GM12878 (cell line): ENCODE measurements at regions not wholly inside any gene's neighbourhood (a gene's known extent, or its start where the extent isn't known, plus 50 kb on each side); places are given as distances from the start of the nearest gene placed in this dataset.

ENCODE experiments used
- ATAC-seq: fragments of 200-7000 bp; cut with Tn5 transposase; 3 replicates; pipeline ENCODE4 v1.9.1; 2020; ENCODE audit warnings: mild to moderate bottlenecking, moderate library complexity
- BruUV-seq: library from RNA; stranded (reverse); fragments of 400-500 nt; replicated peaks from 2 replicates; lab custom pipeline; 2021; lab: Mats Ljungman, UMichigan
- CTCF ChIA-PET: fragments of 300-600 bp; sonication (Branson Sonifier 250); formaldehyde crosslinking; extraction: SDS; loops from one replicate; lab custom pipeline; 2021; ENCODE audit warnings: inconsistent platforms; lab: Yijun Ruan, JAX
- POLR2A ChIA-PET: fragments of 350-600 bp; formaldehyde crosslinking; extraction: SDS; loops from one replicate; lab custom pipeline; 2021; ENCODE audit warnings: inconsistent platforms; lab: Charles Lee
- RAD21 ChIA-PET: fragments of 300-600 bp; sonication (Branson Sonifier 250); formaldehyde crosslinking; loops from one replicate; lab custom pipeline; 2023; ENCODE audit warnings: antibody characterized with exemption; ENCODE audit not compliant: unreplicated experiment; lab: Charles Lee
- SMC1A ChIA-PET: fragments of 300-600 bp; sonication (Branson Sonifier 250); formaldehyde crosslinking; loops from one replicate; lab custom pipeline; 2023; ENCODE audit not compliant: unreplicated experiment, uncharacterized antibody; lab: Charles Lee
- DNase-seq: peaks from one replicate; pipeline ENCODE4 v3.0.0-alpha.2; 2011; ENCODE audit warnings: low read depth, low spot score
- FAIRE-seq: peaks from 3 replicates; lab custom pipeline; 2011; peaks lifted over from hg19 to GRCh38; lab: Jason Lieb, UNC
- H2AFZ ChIP-seq: 2 replicates; pipeline ENCODE4 v1.6.0; 2011; ENCODE audit warnings: low read depth, low read length, control low read depth; ENCODE audit not compliant: control insufficient read depth
- H3K27ac ChIP-seq: 2 replicates; pipeline ENCODE4 v1.5.1; 2011; ENCODE audit warnings: control low read depth; ENCODE audit not compliant: control insufficient read depth, insufficient read depth
- H3K27me3 ChIP-seq, 2 experiments: replicated peaks in 1 of 2; 2 replicates each; pipeline versions ENCODE4 v1.6.0 to v1.6.1; 2011; ENCODE audit warnings: low read length in 1 of 2; ENCODE audit not compliant: control insufficient read depth in 2 of 2, insufficient read depth in 2 of 2
- H3K36me3 ChIP-seq, 2 experiments: 2 replicates each; pipeline ENCODE4 v1.5.1; 2011; ENCODE audit warnings: low read length in 1 of 2; ENCODE audit not compliant: control insufficient read depth in 2 of 2, insufficient read depth in 2 of 2
- H3K4me1 ChIP-seq: 2 replicates; pipeline ENCODE4 v1.6.1; 2011; ENCODE audit warnings: mild to moderate bottlenecking, low read length, moderate library complexity, mixed read lengths; ENCODE audit not compliant: control insufficient read depth, insufficient read depth
- H3K4me2 ChIP-seq: 2 replicates; pipeline ENCODE4 v1.6.0; 2011; ENCODE audit warnings: control low read depth; ENCODE audit not compliant: control insufficient read depth, insufficient read depth
- H3K4me3 ChIP-seq: fragments of 200-600 bp; sonication (generic); 2 replicates; pipeline ENCODE4 v1.5.1; 2016
- H3K79me2 ChIP-seq: 2 replicates; pipeline ENCODE4 v1.6.0; 2011; ENCODE audit warnings: low read length; ENCODE audit not compliant: control insufficient read depth, insufficient read depth
- H3K9ac ChIP-seq: 2 replicates; pipeline ENCODE4 v1.8.0; 2011; ENCODE audit warnings: low read length, control low read depth, mixed read lengths; ENCODE audit not compliant: control insufficient read depth, insufficient read depth
- H3K9me3 ChIP-seq: replicated peaks from 3 replicates; pipeline ENCODE4 v1.5.1; 2011; ENCODE audit warnings: mild to moderate bottlenecking, low read length; ENCODE audit not compliant: control insufficient read depth, insufficient read depth
- H4K20me1 ChIP-seq: 2 replicates; pipeline ENCODE4 v1.6.0; 2011; ENCODE audit not compliant: control insufficient read depth, insufficient read depth
- BMI1 ChIP-seq: fragments of 450-650 bp; IDR thresholded peaks from 2 replicates; pipeline ENCODE4 v1.6.1; 2016; ENCODE audit warnings: mild to moderate bottlenecking, moderate library complexity, borderline replicate concordance
- ESRRA ChIP-seq: IDR thresholded peaks from 2 replicates; pipeline ENCODE4 v1.6.1; 2012; ENCODE audit warnings: mild to moderate bottlenecking, low read length, improper control_type of control experiment
- GATAD2B ChIP-seq: fragments of 450-650 bp; conservative IDR thresholded peaks from 2 replicates; pipeline ENCODE4 v1.6.1; 2017; ENCODE audit warnings: low read depth, mild to moderate bottlenecking, moderate library complexity
- IRF4 ChIP-seq: IDR thresholded peaks from 2 replicates; pipeline ENCODE4 v1.6.1; 2011; ENCODE audit warnings: low read depth, low read length
- KAT2A ChIP-seq: conservative IDR thresholded peaks from 2 replicates; pipeline ENCODE4 v1.6.1; 2011; ENCODE audit warnings: low read depth, low read length; ENCODE audit not compliant: control insufficient read depth
- MEF2B ChIP-seq: fragments of 450-650 bp; IDR thresholded peaks from 2 replicates; pipeline ENCODE4 v1.6.1; 2018; ENCODE audit warnings: mild to moderate bottlenecking, moderate library complexity; ENCODE audit not compliant: partially characterized antibody, poor library complexity, severe bottlenecking
- NFYA ChIP-seq: IDR thresholded peaks from 2 replicates; pipeline ENCODE4 v1.6.1; 2011; ENCODE audit warnings: low read depth, mild to moderate bottlenecking, low read length, improper control_type of control experiment, borderline replicate concordance
- NFYB ChIP-seq: IDR thresholded peaks from 2 replicates; pipeline ENCODE4 v1.6.1; 2011; ENCODE audit warnings: low read depth, mild to moderate bottlenecking, low read length, improper control_type of control experiment, moderate library complexity; ENCODE audit not compliant: insufficient read depth
- PAX5 ChIP-seq: IDR thresholded peaks from 2 replicates; pipeline ENCODE4 v1.6.1; 2011; ENCODE audit warnings: low read depth, low read length, borderline replicate concordance
- POLR2A ChIP-seq: IDR thresholded peaks from 2 replicates; pipeline ENCODE4 v1.6.1; 2011; ENCODE audit warnings: low read depth, mild to moderate bottlenecking, low read length
- RAD51 ChIP-seq: fragments of 450-650 bp; IDR thresholded peaks from 2 replicates; pipeline ENCODE4 v1.6.1; 2016; ENCODE audit warnings: moderate library complexity, mild to moderate bottlenecking, inconsistent platforms
- RBBP5 ChIP-seq: fragments of 200-600 bp; sonication (generic); conservative IDR thresholded peaks from 2 replicates; pipeline ENCODE4 v1.6.1; 2016
- SIN3A ChIP-seq: IDR thresholded peaks from 2 replicates; pipeline ENCODE4 v1.6.1; 2012; ENCODE audit warnings: low read depth, low read length, improper control_type of control experiment
- SUZ12 ChIP-seq: fragments of 200-600 bp; sonication (generic); IDR thresholded peaks from one replicate; pipeline ENCODE4 v1.6.1; 2018; ENCODE audit warnings: antibody characterized with exemption, mild to moderate bottlenecking; ENCODE audit not compliant: unreplicated experiment
- ZSCAN29 ChIP-seq: fragments of 450-650 bp; IDR thresholded peaks from 2 replicates; pipeline ENCODE4 v1.6.1; 2017; ENCODE audit warnings: mild to moderate bottlenecking, moderate library complexity
- in situ Hi-C: fragments of 300-500 bp; cut with MboI; formaldehyde crosslinking; loops from 9 replicates; pipeline ENCODE4 v1.14.3; 2018; ENCODE audit warnings: mixed read lengths
- intact Hi-C: fragments of 100-400 bp; cut with micrococcal nuclease; formaldehyde crosslinking; loops from one replicate; pipeline ENCODE4 v1.14.2; 2022; ENCODE audit not compliant: unreplicated experiment
- TF ChIP-seq, protein P1 (sequence below): IDR thresholded peaks from 2 replicates; pipeline ENCODE4 v1.6.1; 2011; ENCODE audit warnings: low read depth, mild to moderate bottlenecking, low read length, moderate library complexity, borderline replicate concordance; ENCODE audit errors: extremely low read depth
- TF ChIP-seq, protein P2 (sequence below): IDR thresholded peaks from 2 replicates; pipeline ENCODE4 v1.6.1; 2012; ENCODE audit warnings: mild to moderate bottlenecking, low read depth, low read length

DNA sequence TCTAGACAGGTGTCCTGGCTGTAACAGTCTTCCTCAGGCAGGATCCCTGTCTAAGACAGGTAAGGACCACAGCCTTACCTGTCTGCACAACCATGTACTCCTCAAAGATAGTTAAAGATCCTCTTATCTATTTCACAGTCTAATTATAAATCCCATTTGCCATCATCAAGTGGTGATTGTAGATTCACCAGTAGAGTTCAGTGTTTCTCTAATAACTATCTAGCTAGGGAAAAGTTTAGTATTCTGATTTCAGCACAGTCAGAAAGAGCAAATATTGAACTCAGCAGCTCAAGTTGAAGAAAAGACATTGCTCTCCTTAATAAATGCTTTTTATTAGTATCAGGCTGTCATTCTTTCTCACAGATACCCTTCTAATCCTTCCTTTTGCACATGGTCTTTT lies 1305.5 kb upstream of the NXPH2 start:
- intact Hi-C loops (no loop called here), in situ Hi-C loops (no loop called here)
- no peak overlapping the region for H3K27ac ChIP-seq
- H3K27me3 ChIP-seq = no peaks in the 10 kb centered on the region
- no peaks in the 10 kb centered on the region for H3K4me1 ChIP-seq
- no peak overlapping the region for H3K9ac ChIP-seq
- no TSS peak for BruUV-seq
- H3K4me3 ChIP-seq = no peak overlapping the region
- no peak overlapping the region for H2AFZ ChIP-seq
- no peak for DNase-seq
- ChIA-PET POLR2A (no interaction called here), CTCF (interaction anchor here (0.8 to 1.4 kb wide), 2 partner anchors 31 to 779 kb away, joined by 3 to 5 read pairs; no protein-coding TSS in a partner anchor), SMC1A (no interaction called here), RAD21 (no interaction called here)
- ATAC-seq = no peak
- FAIRE-seq = no peak
- H4K20me1 ChIP-seq = no peaks in the 10 kb centered on the region
- H3K36me3 ChIP-seq = no peaks in the 10 kb centered on the region
- H3K79me2 ChIP-seq = no peaks in the 10 kb centered on the region
- TF ChIP-seq POLR2A = no peak
- TF ChIP-seq SIN3A = no peak
- TF ChIP-seq ESRRA = no peak
- no peak for TF ChIP-seq GATAD2B
- TF ChIP-seq BMI1 = no peak
- no peak for TF ChIP-seq NFYA
- TF ChIP-seq IRF4 = no peak
- no peaks in the 10 kb centered on the region for H3K9me3 ChIP-seq
- no peak overlapping the region for H3K4me2 ChIP-seq

DNA sequence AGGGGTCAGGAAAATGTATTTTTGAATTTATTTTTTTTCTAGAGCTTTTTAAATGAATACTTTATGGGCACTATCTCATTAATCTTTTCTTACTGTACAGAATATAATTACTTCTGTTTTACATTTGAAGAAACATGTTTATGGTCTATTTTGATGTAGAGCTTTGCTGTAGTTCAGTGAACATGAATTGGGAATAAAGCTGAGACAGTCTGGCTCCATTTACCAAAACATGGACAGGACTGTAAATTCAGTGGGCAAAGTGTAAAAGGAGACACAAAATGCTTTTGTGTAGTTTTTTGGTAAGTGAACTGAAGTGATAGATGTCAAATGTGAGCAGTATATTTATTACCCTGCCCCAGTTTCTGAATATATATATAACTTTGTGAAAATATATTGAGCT lies 1298.8 kb upstream of the NXPH2 start:
- ChIA-PET SMC1A (interaction anchor here (0.6 to 0.7 kb wide), 2 partner anchors 175 to 742 kb away, joined by 4 to 5 read pairs; no protein-coding TSS in a partner anchor), RAD21 (no interaction called here)
- no peak for FAIRE-seq
- TF ChIP-seq MEF2B (no peak), SUZ12 (no peak), RAD51 (no peak), RBBP5 (no peak), ESRRA (no peak), PAX5 (no peak), KAT2A (no peak), NFYB (no peak), ZSCAN29 (no peak), BMI1 (no peak)
- TF ChIP-seq, protein P1, sequence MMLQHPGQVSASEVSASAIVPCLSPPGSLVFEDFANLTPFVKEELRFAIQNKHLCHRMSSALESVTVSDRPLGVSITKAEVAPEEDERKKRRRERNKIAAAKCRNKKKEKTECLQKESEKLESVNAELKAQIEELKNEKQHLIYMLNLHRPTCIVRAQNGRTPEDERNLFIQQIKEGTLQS = no peak
- TF ChIP-seq, protein P2, sequence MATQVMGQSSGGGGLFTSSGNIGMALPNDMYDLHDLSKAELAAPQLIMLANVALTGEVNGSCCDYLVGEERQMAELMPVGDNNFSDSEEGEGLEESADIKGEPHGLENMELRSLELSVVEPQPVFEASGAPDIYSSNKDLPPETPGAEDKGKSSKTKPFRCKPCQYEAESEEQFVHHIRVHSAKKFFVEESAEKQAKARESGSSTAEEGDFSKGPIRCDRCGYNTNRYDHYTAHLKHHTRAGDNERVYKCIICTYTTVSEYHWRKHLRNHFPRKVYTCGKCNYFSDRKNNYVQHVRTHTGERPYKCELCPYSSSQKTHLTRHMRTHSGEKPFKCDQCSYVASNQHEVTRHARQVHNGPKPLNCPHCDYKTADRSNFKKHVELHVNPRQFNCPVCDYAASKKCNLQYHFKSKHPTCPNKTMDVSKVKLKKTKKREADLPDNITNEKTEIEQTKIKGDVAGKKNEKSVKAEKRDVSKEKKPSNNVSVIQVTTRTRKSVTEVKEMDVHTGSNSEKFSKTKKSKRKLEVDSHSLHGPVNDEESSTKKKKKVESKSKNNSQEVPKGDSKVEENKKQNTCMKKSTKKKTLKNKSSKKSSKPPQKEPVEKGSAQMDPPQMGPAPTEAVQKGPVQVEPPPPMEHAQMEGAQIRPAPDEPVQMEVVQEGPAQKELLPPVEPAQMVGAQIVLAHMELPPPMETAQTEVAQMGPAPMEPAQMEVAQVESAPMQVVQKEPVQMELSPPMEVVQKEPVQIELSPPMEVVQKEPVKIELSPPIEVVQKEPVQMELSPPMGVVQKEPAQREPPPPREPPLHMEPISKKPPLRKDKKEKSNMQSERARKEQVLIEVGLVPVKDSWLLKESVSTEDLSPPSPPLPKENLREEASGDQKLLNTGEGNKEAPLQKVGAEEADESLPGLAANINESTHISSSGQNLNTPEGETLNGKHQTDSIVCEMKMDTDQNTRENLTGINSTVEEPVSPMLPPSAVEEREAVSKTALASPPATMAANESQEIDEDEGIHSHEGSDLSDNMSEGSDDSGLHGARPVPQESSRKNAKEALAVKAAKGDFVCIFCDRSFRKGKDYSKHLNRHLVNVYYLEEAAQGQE = no peak

More for the DNA sequence above, 1298.8 kb upstream of the NXPH2 start:
- Histone ChIP-seq H3K27ac (no peak overlapping the region), H3K9me3 (no peaks in the 10 kb centered on the region), H3K4me1 (no peaks in the 10 kb centered on the region), H3K79me2 (no peaks in the 10 kb centered on the region), H3K4me3 (no peak overlapping the region), H3K27me3 (no peaks in the 10 kb centered on the region), H4K20me1 (no peaks in the 10 kb centered on the region), H3K9ac (no peak overlapping the region), H2AFZ (no peak overlapping the region), H3K36me3 (no peaks in the 10 kb centered on the region), H3K4me2 (no peak overlapping the region)
- intact Hi-C loops (no loop called here), in situ Hi-C loops (no loop called here)
- DNase-seq (no peak), ATAC-seq (no peak)
- BruUV-seq = no TSS peak
- POLR2A ChIA-PET = no interaction called here
- CTCF ChIA-PET = no interaction called here
